Right lobe of liver (tissue), 6 donors: ENCODE measurements at regions not wholly inside any gene's neighbourhood (a gene's known extent, or its start where the extent isn't known, plus 50 kb on each side); places are given as distances from the start of the nearest gene placed in this dataset.

ENCODE experiments used
- ATAC-seq, 4 donors: fragments of 200-7000 bp; cut with Tn5 transposase; one replicate each; pipeline ENCODE4 v1.9.1; 2020; ENCODE audit warnings: mild to moderate bottlenecking in 4 of 4, moderate library complexity in 4 of 4
- DNase-seq, 3 donors: peaks; one replicate each; pipeline ENCODE4 v3.0.0-alpha.2; 2020
- H3K27ac ChIP-seq, 3 donors: fragments of 200-600 bp; one replicate each; pipeline ENCODE4 v1.8.0; 2022
- H3K27me3 ChIP-seq, 2 donors: fragments of 200-600 bp; one replicate each; pipeline ENCODE4 v1.8.0; 2022
- H3K36me3 ChIP-seq, 4 donors: fragments of 200-600 bp; sonication (generic) in 1 of 4; one replicate each; pipeline versions ENCODE4 v1.5.1 to v1.8.0; 2017 to 2022; ENCODE audit warnings: control low read depth in 1 of 4
- H3K4me1 ChIP-seq, 4 donors: fragments of 200-600 bp; sonication (generic) in 1 of 4; one replicate each; pipeline versions ENCODE4 v1.5.1 to v1.8.0; 2017 to 2022; ENCODE audit warnings: control low read depth in 1 of 4
- H3K4me3 ChIP-seq, 3 donors: fragments of 200-600 bp; one replicate each; pipeline ENCODE4 v1.8.0; 2022
- H3K9me3 ChIP-seq, 4 donors: fragments of 200-600 bp; sonication (generic) in 1 of 4; one replicate each; pipeline versions ENCODE4 v1.5.1 to v1.8.0; 2017 to 2022; ENCODE audit warnings: control low read depth in 1 of 4
- POLR2A ChIP-seq: fragments of 450-650 bp; IDR thresholded peaks from one replicate; pipeline ENCODE4 v1.6.1; 2017; ENCODE audit warnings: antibody characterized with exemption, mild to moderate bottlenecking
- WGBS: methylation state at CpG from one replicate; pipeline ENCODE4 v1.1.6; 2018; ENCODE audit warnings: low coverage, low lambda C conversion rate; ENCODE audit not compliant: insufficient coverage; ENCODE audit errors: missing lambda C conversion rate; 5-methylcytosine and 5-hydroxymethylcytosine counted together
- intact Hi-C, 2 donors: fragments of 100-400 bp; cut with DNase I; formaldehyde crosslinking; loops; one replicate each; pipeline versions ENCODE4 v1.11.2 to v1.14.1; 2022
- TF ChIP-seq, protein P1 (sequence below), 4 donors: fragments of 200-600 bp in 3 of 4; fragments of 450-650 bp in 1 of 4; IDR thresholded peaks; one replicate each; pipeline versions ENCODE4 v1.5.1 to v1.8.0; 2016 to 2022; ENCODE audit warnings: antibody characterized with exemption in 4 of 4, mild to moderate bottlenecking in 2 of 4
- donor health status: DM: no; HTN: yes; CAD: no.
- donor health status: DM: no; HTN: no; CAD: no.
- donor health status: DM: no; HTN: no; CAD: no.
- donor health status: DM: no; HTN: yes; CAD: no.
- donor health status: DM: no; HTN: yes; CAD: no.

DNA sequence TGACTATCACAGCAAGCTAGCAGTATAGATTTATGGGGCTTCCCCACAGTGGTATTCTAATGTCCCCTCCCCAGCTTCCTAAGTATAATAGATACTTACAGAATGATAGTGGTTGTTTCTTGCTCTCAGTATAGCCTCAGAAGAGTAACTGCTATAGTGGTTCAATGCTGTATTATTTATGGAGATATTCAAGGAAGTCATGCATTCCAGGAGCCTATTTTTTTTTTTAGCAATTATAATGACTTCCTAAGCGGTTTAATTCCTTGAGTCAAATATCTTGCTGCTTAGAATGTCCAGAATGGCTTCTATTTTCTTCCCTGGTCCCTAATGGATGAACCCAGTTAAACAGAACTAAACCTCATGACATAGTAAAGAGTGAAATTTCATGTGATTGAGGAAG, 451.5 kb upstream of the SEMA3D start:
- H3K4me3 ChIP-seq = no peak overlapping the region
- no peaks in the 10 kb centered on the region for H3K36me3 ChIP-seq
- H3K27ac ChIP-seq = no peak overlapping the region
- no peaks in the 10 kb centered on the region for H3K9me3 ChIP-seq
- ATAC-seq = no peak
- no peaks in the 10 kb centered on the region for H3K4me1 ChIP-seq
- intact Hi-C loops = no loop called here
- H3K27me3 ChIP-seq = no peaks in the 10 kb centered on the region
- 18% methylated on average over 1 of the region's 1 CpG for WGBS
- TF ChIP-seq, protein P1, sequence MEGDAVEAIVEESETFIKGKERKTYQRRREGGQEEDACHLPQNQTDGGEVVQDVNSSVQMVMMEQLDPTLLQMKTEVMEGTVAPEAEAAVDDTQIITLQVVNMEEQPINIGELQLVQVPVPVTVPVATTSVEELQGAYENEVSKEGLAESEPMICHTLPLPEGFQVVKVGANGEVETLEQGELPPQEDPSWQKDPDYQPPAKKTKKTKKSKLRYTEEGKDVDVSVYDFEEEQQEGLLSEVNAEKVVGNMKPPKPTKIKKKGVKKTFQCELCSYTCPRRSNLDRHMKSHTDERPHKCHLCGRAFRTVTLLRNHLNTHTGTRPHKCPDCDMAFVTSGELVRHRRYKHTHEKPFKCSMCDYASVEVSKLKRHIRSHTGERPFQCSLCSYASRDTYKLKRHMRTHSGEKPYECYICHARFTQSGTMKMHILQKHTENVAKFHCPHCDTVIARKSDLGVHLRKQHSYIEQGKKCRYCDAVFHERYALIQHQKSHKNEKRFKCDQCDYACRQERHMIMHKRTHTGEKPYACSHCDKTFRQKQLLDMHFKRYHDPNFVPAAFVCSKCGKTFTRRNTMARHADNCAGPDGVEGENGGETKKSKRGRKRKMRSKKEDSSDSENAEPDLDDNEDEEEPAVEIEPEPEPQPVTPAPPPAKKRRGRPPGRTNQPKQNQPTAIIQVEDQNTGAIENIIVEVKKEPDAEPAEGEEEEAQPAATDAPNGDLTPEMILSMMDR (IDR thresholded peaks at IDR 0.05) = no peak
- no peak for TF ChIP-seq POLR2A
- no peak for DNase-seq

DNA sequence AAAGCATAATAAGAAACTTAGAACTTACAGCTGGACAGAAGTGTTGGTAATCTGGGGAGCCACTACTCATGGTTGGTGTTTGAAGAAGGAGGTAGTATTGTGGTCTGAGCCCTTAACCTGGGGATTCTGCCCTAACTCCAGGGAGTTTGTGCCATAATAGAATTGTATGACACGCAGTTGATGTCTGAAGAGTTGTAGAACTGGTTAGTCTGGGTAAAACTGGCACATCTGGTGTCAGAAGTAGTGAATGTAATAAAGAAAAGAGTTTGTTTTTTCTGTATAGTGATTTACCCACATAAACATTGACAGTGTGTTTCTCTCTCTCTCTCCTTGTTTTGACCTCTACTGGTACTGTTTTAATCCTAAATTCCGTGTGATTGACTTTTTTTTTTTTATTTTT, 448.1 kb upstream of the SEMA3D start:
- H3K27ac ChIP-seq = no peak overlapping the region
- no peak for ATAC-seq
- 26% methylated on average over 2 of the region's 2 CpGs for WGBS
- no peak overlapping the region for H3K4me3 ChIP-seq
- DNase-seq = no peak
- no peak for TF ChIP-seq POLR2A
- TF ChIP-seq, protein P1 (IDR thresholded peaks at IDR 0.05) = no peak
- no peaks in the 10 kb centered on the region for H3K27me3 ChIP-seq
- intact Hi-C loops = no loop called here
- no peaks in the 10 kb centered on the region for H3K4me1 ChIP-seq
- H3K36me3 ChIP-seq = no peaks in the 10 kb centered on the region
- no peaks in the 10 kb centered on the region for H3K9me3 ChIP-seq

DNA sequence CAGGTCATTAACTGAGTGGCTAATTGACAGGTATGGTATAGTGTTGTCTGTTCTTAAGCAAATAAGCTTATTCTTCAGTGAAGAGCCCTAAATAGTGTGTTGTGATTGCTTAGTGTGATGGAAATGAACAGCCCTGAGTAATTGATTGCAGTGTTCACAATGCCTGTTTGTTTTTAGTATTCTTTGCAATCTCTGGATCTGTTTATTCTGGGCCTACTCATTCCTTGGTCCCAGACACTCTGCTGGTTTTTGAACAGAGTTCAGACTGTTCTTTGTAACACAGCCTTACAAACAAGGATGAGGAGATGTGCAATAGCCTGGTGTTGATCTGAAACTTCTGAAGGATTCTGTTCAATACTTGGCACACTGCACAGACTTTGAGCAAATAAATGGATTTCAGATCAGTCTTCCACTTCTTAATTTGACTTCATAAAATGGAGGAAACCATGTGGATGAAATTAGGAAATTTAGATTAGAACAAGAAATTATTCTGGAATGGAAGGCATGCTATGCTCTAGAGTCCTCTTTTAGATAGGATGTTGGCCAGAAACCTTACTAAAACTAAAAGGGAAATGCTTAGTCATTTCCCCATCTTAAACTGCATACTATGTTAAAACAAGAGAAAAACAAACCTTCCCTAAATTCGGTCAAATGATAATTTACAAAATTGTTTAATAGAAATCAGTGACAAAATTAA, 444.2 kb upstream of the SEMA3D start:
- Histone ChIP-seq H3K27ac (no peak overlapping the region), H3K36me3 (no peaks in the 10 kb centered on the region), H3K4me3 (no peak overlapping the region), H3K27me3 (no peaks in the 10 kb centered on the region), H3K4me1 (no peaks in the 10 kb centered on the region), H3K9me3 (no peaks in the 10 kb centered on the region)
- intact Hi-C loops = no loop called here
- no peak for TF ChIP-seq POLR2A
- TF ChIP-seq, protein P1 (IDR thresholded peaks at IDR 0.05) = no peak
- ATAC-seq (peak in 1 of 4 donors; percentile 50), DNase-seq (no peak)
- WGBS = 15% methylated on average over 1 of the region's 1 CpG

DNA sequence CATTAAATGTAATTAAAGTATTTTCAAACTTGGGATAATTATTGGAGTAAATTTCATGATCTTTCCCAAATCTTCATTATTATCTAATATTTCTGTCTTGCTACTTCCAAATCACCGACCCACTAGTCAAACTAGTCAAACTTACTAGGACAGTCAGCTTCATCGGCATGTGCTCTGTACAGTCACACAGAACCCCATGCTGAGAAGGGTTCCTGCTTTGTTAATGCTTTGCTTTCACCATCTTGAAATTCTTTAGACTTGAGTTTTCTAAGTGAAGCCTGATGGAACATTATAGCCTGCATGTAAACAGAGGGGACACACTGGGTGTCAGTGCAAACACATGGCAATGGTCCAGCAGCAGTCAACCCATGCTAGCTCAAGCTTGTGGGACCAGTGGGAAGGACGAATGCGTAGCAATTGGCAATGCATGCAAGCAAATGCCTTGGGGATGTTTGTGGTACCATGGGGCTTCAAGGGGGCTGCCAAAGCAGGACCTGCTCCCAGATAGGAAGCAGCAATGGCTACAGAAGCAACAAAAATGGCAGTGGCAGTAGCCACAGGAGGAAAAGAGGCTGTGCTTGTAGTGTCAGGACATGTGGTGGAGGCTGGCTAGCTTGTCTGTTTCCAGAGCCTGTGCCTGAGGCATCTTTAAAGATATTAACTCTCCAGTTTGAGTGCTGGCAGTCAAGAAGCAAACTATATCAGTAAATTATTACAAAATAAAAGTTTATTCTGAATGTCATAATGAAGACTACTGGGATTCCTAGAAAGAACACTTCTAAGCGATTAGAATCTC, 441.1 kb upstream of the SEMA3D start:
- 56% methylated on average over 5 of the region's 5 CpGs for WGBS
- DNase-seq (no peak), ATAC-seq (no peak)
- Histone ChIP-seq H3K4me3 (no peak overlapping the region), H3K4me1 (no peaks in the 10 kb centered on the region), H3K36me3 (no peaks in the 10 kb centered on the region), H3K27me3 (no peaks in the 10 kb centered on the region), H3K9me3 (no peaks in the 10 kb centered on the region), H3K27ac (no peak overlapping the region)
- TF ChIP-seq, protein P1 (IDR thresholded peaks at IDR 0.05) = no peak
- TF ChIP-seq POLR2A = no peak
- intact Hi-C loops = no loop called here
